Stomach (tissue), 4 donors: ENCODE measurements at regions not wholly inside any gene's neighbourhood (a gene's known extent, or its start where the extent isn't known, plus 50 kb on each side); places are given as distances from the start of the nearest gene placed in this dataset.

Experiments
- POLR2A ChIP-seq, 4 donors: fragments of 450-650 bp; IDR thresholded peaks; one replicate each; pipeline ENCODE4 v1.6.1; 2016; ENCODE audit warnings: antibody characterized with exemption in 4 of 4, control low read depth in 2 of 4, mild to moderate bottlenecking in 1 of 4, moderate library complexity in 1 of 4
- TF ChIP-seq, protein P1 (sequence below), 7 experiments: fragments of 450-650 bp in 4 of 7; fragments of 200-600 bp in 3 of 7; sonication (generic) in 3 of 7; IDR thresholded peaks; one replicate each; pipeline ENCODE4 v1.5.1; 2016 to 2019; ENCODE audit warnings: antibody characterized with exemption in 7 of 7, control low read depth in 2 of 7, mild to moderate bottlenecking in 1 of 7

DNA sequence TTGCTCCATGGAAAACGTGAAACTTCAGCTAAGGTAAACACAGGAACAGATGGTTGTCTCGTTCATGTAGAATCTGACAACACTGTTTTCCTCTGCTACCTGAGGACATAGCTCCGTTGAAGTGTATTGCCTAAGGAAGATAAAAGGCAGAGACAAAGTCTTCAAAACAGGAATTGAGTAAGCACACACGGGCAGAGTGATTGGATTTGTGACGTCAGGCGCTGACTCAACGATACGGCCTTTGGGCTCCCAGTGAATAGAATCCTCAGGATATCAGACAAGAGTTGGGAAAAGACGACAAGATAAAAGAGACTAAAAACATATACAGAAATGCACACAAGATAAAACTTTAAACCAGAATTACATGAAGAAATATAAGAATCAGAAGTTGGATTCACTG lies 787.1 kb upstream of the CTNND2 start:
- TF ChIP-seq, protein P1, sequence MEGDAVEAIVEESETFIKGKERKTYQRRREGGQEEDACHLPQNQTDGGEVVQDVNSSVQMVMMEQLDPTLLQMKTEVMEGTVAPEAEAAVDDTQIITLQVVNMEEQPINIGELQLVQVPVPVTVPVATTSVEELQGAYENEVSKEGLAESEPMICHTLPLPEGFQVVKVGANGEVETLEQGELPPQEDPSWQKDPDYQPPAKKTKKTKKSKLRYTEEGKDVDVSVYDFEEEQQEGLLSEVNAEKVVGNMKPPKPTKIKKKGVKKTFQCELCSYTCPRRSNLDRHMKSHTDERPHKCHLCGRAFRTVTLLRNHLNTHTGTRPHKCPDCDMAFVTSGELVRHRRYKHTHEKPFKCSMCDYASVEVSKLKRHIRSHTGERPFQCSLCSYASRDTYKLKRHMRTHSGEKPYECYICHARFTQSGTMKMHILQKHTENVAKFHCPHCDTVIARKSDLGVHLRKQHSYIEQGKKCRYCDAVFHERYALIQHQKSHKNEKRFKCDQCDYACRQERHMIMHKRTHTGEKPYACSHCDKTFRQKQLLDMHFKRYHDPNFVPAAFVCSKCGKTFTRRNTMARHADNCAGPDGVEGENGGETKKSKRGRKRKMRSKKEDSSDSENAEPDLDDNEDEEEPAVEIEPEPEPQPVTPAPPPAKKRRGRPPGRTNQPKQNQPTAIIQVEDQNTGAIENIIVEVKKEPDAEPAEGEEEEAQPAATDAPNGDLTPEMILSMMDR (IDR thresholded peaks at IDR 0.05): no peak
- no peak for TF ChIP-seq POLR2A (IDR thresholded peaks at IDR 0.05)
